HL-60 (cell line): ENCODE measurements at regions not wholly inside any gene's neighbourhood (a gene's known extent, or its start where the extent isn't known, plus 50 kb on each side); places are given as distances from the start of the nearest gene placed in this dataset.

Source experiments
- SPI1 ChIP-seq: IDR thresholded peaks from 2 replicates; pipeline ENCODE4 v1.6.1; 2012; ENCODE audit warnings: low read depth, mild to moderate bottlenecking, borderline replicate concordance
- TF ChIP-seq, protein P1 (sequence below): IDR thresholded peaks from one replicate; pipeline ENCODE4 v1.5.1; 2011; ENCODE audit warnings: low read length, control low read depth, inconsistent platforms; ENCODE audit not compliant: insufficient read depth

DNA sequence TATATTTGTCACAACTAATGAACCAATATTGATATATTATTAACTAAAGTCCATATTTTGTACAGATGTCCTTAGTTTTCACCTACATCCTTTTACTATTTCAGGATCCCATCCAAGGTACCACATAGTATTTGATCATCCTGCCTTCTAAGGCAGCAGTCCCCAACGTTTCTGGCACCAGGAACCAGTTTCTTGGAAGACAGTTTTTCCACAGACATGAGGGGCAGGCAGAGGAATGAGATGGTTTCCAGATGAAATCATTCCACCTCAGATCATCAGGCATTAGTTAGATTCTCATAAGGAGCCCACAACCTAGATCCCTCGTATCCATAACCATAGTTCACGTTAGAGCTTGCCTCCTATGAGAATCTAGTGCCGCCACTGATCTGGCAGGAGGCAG, 82.8 kb upstream of the BCL2L14 start:
- no peak for TF ChIP-seq SPI1
- TF ChIP-seq, protein P1, sequence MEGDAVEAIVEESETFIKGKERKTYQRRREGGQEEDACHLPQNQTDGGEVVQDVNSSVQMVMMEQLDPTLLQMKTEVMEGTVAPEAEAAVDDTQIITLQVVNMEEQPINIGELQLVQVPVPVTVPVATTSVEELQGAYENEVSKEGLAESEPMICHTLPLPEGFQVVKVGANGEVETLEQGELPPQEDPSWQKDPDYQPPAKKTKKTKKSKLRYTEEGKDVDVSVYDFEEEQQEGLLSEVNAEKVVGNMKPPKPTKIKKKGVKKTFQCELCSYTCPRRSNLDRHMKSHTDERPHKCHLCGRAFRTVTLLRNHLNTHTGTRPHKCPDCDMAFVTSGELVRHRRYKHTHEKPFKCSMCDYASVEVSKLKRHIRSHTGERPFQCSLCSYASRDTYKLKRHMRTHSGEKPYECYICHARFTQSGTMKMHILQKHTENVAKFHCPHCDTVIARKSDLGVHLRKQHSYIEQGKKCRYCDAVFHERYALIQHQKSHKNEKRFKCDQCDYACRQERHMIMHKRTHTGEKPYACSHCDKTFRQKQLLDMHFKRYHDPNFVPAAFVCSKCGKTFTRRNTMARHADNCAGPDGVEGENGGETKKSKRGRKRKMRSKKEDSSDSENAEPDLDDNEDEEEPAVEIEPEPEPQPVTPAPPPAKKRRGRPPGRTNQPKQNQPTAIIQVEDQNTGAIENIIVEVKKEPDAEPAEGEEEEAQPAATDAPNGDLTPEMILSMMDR = no peak
